DOHH2 (cell line): ENCODE measurements at regions not wholly inside any gene's neighbourhood (a gene's known extent, or its start where the extent isn't known, plus 50 kb on each side); places are given as distances from the start of the nearest gene placed in this dataset.
"Not testable (repeated sequence)": the region's sequence is repeated elsewhere in the genome, so short reads cannot be mapped to it uniquely, and the experiment has no call there.

Source experiments
- EZH2phosphoT487 ChIP-seq: fragments of 200-600 bp; sonication (generic); IDR thresholded peaks from 2 replicates; pipeline ENCODE4 v1.6.1; 2017; ENCODE audit warnings: borderline replicate concordance, mild to moderate bottlenecking, antibody characterized with exemption, low read length, moderate library complexity, mixed read lengths
- TF ChIP-seq, protein P1 (sequence below): fragments of 200-600 bp; sonication (generic); IDR thresholded peaks from one replicate; pipeline ENCODE4 v1.5.1; 2014; ENCODE audit warnings: antibody characterized with exemption, mild to moderate bottlenecking, low read depth, low read length; ENCODE audit not compliant: poor library complexity, severe bottlenecking

DNA sequence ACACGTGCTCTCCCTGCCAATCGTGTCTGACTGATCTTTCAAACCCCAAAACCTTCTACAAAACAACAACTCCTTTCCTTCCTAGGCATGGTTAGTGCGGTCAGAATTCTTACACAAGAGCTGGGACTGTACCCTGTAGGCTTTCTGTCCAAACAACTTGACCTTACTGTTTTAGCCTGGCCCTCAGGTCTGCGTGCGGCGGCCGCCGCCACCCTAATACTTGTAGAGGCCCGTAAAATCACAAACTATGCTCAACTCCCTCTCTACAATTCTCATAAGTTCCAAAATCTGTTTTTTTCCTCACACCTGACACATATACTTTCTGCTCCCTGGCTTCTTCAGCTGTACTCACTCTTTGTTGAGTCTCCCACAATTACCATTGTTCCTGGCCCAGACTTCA is 814.3 kb upstream of the VRK2 start:
- TF ChIP-seq, protein P1, sequence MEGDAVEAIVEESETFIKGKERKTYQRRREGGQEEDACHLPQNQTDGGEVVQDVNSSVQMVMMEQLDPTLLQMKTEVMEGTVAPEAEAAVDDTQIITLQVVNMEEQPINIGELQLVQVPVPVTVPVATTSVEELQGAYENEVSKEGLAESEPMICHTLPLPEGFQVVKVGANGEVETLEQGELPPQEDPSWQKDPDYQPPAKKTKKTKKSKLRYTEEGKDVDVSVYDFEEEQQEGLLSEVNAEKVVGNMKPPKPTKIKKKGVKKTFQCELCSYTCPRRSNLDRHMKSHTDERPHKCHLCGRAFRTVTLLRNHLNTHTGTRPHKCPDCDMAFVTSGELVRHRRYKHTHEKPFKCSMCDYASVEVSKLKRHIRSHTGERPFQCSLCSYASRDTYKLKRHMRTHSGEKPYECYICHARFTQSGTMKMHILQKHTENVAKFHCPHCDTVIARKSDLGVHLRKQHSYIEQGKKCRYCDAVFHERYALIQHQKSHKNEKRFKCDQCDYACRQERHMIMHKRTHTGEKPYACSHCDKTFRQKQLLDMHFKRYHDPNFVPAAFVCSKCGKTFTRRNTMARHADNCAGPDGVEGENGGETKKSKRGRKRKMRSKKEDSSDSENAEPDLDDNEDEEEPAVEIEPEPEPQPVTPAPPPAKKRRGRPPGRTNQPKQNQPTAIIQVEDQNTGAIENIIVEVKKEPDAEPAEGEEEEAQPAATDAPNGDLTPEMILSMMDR, result not testable (repeated sequence)
- TF ChIP-seq EZH2phosphoT487, result not testable (repeated sequence)
